Gastrocnemius medialis (tissue), 4 donors: ENCODE measurements at regions not wholly inside any gene's neighbourhood (a gene's known extent, or its start where the extent isn't known, plus 50 kb on each side); places are given as distances from the start of the nearest gene placed in this dataset.
"Not testable (repeated sequence)": the region's sequence is repeated elsewhere in the genome, so short reads cannot be mapped to it uniquely, and the experiment has no call there.

Experiments used
- ATAC-seq, 2 donors: fragments of 150-250 bp; one replicate each; pipeline ENCODE4 v1.9.1; 2016
- DNase-seq, 2 donors: peaks; one replicate each; pipeline ENCODE4 v3.0.0-alpha.2; 2019
- H3K27ac ChIP-seq, 4 donors: fragments of 200-600 bp; sonication (generic); 1 replicate in 1 of 4; 2 replicates in 3 of 4; pipeline ENCODE4 v1.5.1; 2016 to 2018; ENCODE audit warnings: mild to moderate bottlenecking in 2 of 4, moderate library complexity in 1 of 4
- H3K27me3 ChIP-seq, 3 donors: fragments of 200-600 bp; sonication (generic) in 2 of 3; 1 replicate in 1 of 3; 2 replicates in 2 of 3; pipeline versions ENCODE4 v1.5.1 to v1.6.0; 2016 to 2019; ENCODE audit warnings: mild to moderate bottlenecking in 1 of 3, moderate library complexity in 1 of 3
- H3K36me3 ChIP-seq, 2 donors: fragments of 200-600 bp; sonication (generic) in 1 of 2; one replicate each; pipeline ENCODE4 v1.5.1; 2017 to 2018
- H3K4me1 ChIP-seq, 2 donors: fragments of 200-600 bp; sonication (generic) in 1 of 2; one replicate each; pipeline ENCODE4 v1.5.1; 2016 to 2017; ENCODE audit warnings: mild to moderate bottlenecking in 2 of 2
- H3K4me3 ChIP-seq, 4 donors: fragments of 200-600 bp; sonication (generic) in 3 of 4; 1 replicate in 1 of 4; 2 replicates in 3 of 4; pipeline ENCODE4 v1.5.1; 2016 to 2019; ENCODE audit warnings: mild to moderate bottlenecking in 2 of 4
- H3K9me3 ChIP-seq, 3 donors: fragments of 200-600 bp; sonication (generic) in 2 of 3; 1 replicate in 1 of 3; 2 replicates in 2 of 3; pipeline ENCODE4 v1.5.1; 2016 to 2019
- CTCF ChIP-seq, 5 experiments: fragments of 450-650 bp in 3 of 5; fragments of 200-600 bp in 2 of 5; sonication (generic) in 2 of 5; IDR thresholded peaks in 4 of 5; conservative IDR thresholded peaks in 1 of 5; 1 replicate in 4 of 5; 2 replicates in 1 of 5; pipeline ENCODE4 v1.5.1; 2016 to 2019; ENCODE audit warnings: antibody characterized with exemption in 5 of 5, mild to moderate bottlenecking in 3 of 5, moderate library complexity in 3 of 5
- POLR2A ChIP-seq, 2 donors: fragments of 450-650 bp; IDR thresholded peaks; one replicate each; pipeline ENCODE4 v1.6.1; 2017; ENCODE audit warnings: antibody characterized with exemption in 2 of 2, mild to moderate bottlenecking in 2 of 2, moderate library complexity in 2 of 2
- in situ Hi-C, 4 donors: fragments of 200-750 bp; cut with MboI; loops; one replicate each; pipeline versions ENCODE4 v1.15.0 to v1.8.0; 2017; ENCODE audit warnings: low sequenced_read_pairs in 4 of 4
- intact Hi-C: fragments of 100-400 bp; cut with DNase I; formaldehyde crosslinking; loops from one replicate; pipeline ENCODE4 v1.15.1; 2023; ENCODE audit warnings: low total_unique reads

GRCh38 chr1:108345776-108346531, 102.1 kb upstream of the NBPF4 start:
- no peak for ATAC-seq
- H3K36me3 ChIP-seq = no peaks in the 10 kb centered on the region
- no peak for TF ChIP-seq POLR2A (IDR thresholded peaks at IDR 0.05)
- TF ChIP-seq CTCF (IDR thresholded peaks at IDR 0.05 in 4 of 5, conservative IDR thresholded peaks at IDR 0.05 in 1 of 5) = no peak
- no peak overlapping the region for H3K4me3 ChIP-seq
- in situ Hi-C loops = loop anchor here in 1 of 4 donors (25.0 kb wide), 2 partner anchors 134 to 166 kb away; partner anchors contain the start of gene SLC25A24
- H3K4me1 ChIP-seq = no peaks in the 10 kb centered on the region
- no peak for DNase-seq
- H3K27me3 ChIP-seq = no peaks in the 10 kb centered on the region
- no peak overlapping the region for H3K27ac ChIP-seq
- H3K9me3 ChIP-seq = no peaks in the 10 kb centered on the region
- intact Hi-C loops = no loop called here

- Histone ChIP-seq H3K27me3 (no peaks in the 10 kb centered on the region), H3K4me1 (no peaks in the 10 kb centered on the region), H3K9me3 (no peaks in the 10 kb centered on the region), H3K36me3 (no peaks in the 10 kb centered on the region), H3K27ac (no peak overlapping the region), H3K4me3 (no peak overlapping the region)
- in situ Hi-C loops = loop anchor here in 1 of 4 donors (25.0 kb wide), 1 partner anchor 496 kb away; no protein-coding TSS in a partner anchor
- TF ChIP-seq CTCF (IDR thresholded peaks at IDR 0.05 in 4 of 5, conservative IDR thresholded peaks at IDR 0.05 in 1 of 5) (no peak), POLR2A (IDR thresholded peaks at IDR 0.05) (no peak)
- DNase-seq (no peak), ATAC-seq (no peak)
- intact Hi-C loops = no loop called here
Observed at GRCh38 chr1:108357802-108358201, 92.3 kb upstream of the NBPF6 start.

GRCh38 chr1:108380059-108380832, 69.9 kb upstream of the NBPF6 start:
- H3K27me3 ChIP-seq, H3K36me3 ChIP-seq, H3K4me3 ChIP-seq, DNase-seq, intact Hi-C loops, ATAC-seq, H3K4me1 ChIP-seq, in situ Hi-C loops, H3K9me3 ChIP-seq, H3K27ac ChIP-seq: not testable (repeated sequence)
